ENCODE measurements at regions not wholly inside any gene's neighbourhood (a gene's known extent, or its start where the extent isn't known, plus 50 kb on each side); places are given as distances from the start of the nearest gene placed in this dataset.

DNA sequence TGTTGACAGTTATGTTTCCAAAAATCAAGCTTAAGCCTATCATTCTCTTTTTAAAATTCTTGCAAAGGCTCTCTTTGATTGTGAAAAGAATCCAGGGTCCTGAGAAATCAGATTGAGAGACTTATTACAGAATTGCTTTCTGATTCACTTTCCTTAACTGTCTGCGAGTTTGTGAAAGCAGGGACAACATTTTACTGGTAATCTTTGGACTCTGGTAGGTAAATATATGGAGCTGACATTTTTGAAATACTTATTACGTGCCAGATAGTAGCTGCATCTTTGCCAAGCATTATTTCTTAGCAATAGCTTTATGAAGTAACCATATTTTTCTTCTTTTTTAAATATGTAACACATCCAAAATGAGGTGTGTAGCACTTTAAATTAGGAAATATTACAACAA, 570.9 kb downstream of the CMPK2 start:
- TF ChIP-seq CTCF (IDR thresholded peaks at IDR 0.05; ENCODE audit: poor library complexity, severe bottlenecking) (no peak), EZH2 (IDR thresholded peaks at IDR 0.05; ENCODE audit: borderline replicate concordance, insufficient read depth, low read length, poor library complexity, severe bottlenecking) (no peak), RAD21 (conservative IDR thresholded peaks at IDR 0.05) (no peak), EP300 (conservative IDR thresholded peaks at IDR 0.05; ENCODE audit: poor library complexity, severe bottlenecking) (no peak), POLR2AphosphoS5 (IDR thresholded peaks at IDR 0.05) (no peak), TAF1 (IDR thresholded peaks at IDR 0.05; ENCODE audit: low read depth) (no peak), SMC3 (conservative IDR thresholded peaks at IDR 0.05; ENCODE audit: poor library complexity) (no peak), REST (IDR thresholded peaks at IDR 0.05; ENCODE audit: borderline replicate concordance) (no peak)

Data from neural cell (in vitro differentiated cells).